BLaER1 treated with 17β-estradiol and CSF1 and Interleukin-3, amounts not matched to agents 10 nM and 100 nM (cell line): ENCODE measurements at regions not wholly inside any gene's neighbourhood (a gene's known extent, or its start where the extent isn't known, plus 50 kb on each side); places are given as distances from the start of the nearest gene placed in this dataset.

Experiments used
- H3K27ac ChIP-seq, 11 experiments: shearing (Covaris generic); formaldehyde crosslinking; 2 replicates each; pipeline ENCODE4 v1.8.1; 2022
- H3K27me3 ChIP-seq, 11 experiments: shearing (Covaris generic); formaldehyde crosslinking; 2 replicates each; pipeline ENCODE4 v1.8.1; 2022
- H3K36me3 ChIP-seq, 11 experiments: shearing (Covaris generic); formaldehyde crosslinking; 2 replicates each; pipeline ENCODE4 v1.8.1; 2022
- H3K4me1 ChIP-seq, 10 experiments: shearing (Covaris generic); formaldehyde crosslinking; 2 replicates each; pipeline ENCODE4 v1.8.1; 2022
- H3K4me2 ChIP-seq, 11 experiments: shearing (Covaris generic); formaldehyde crosslinking; 2 replicates each; pipeline ENCODE4 v1.8.1; 2022
- H3K4me3 ChIP-seq, 10 experiments: shearing (Covaris generic); formaldehyde crosslinking; 2 replicates each; pipeline ENCODE4 v1.8.1; 2022
- H3K9ac ChIP-seq, 11 experiments: shearing (Covaris generic); formaldehyde crosslinking; 2 replicates each; pipeline ENCODE4 v1.8.1; 2022
- H3K9me3 ChIP-seq, 11 experiments: shearing (Covaris generic); formaldehyde crosslinking; replicated peaks in 1 of 11; 2 replicates each; pipeline ENCODE4 v1.8.1; 2022
- H4K20me1 ChIP-seq, 11 experiments: shearing (Covaris generic); formaldehyde crosslinking; 2 replicates each; pipeline ENCODE4 v1.8.1; 2022
- Cebpa-rat ChIP-seq, 11 experiments: shearing (Covaris generic); IDR thresholded peaks; 2 replicates each; pipeline ENCODE4 v1.8.1; 2022

- Histone ChIP-seq H3K9me3 (peaks cover 0 to 7% (median 0%) of the 10 kb centered on the region in 11 experiments; a peak in 1 of 22 replicates), H3K4me2 (peak overlapping the region; percentile 94 to 100 (median 99)), H3K4me3 (peak overlapping the region; percentile 74 to 87 (median 82)), H3K4me1 (peaks cover 0 to 20% (median 14%) of the 10 kb centered on the region in 10 experiments; a peak in 15 of 20 replicates), H3K36me3 (no peaks in the 10 kb centered on the region), H4K20me1 (no peaks in the 10 kb centered on the region), H3K9ac (peak overlapping the region; percentile 61 to 79 (median 69); a peak in 17 of 22 replicates), H3K27ac (peak overlapping the region in 3 of 11 experiments; percentile 30 to 43 (median 36); a peak in 5 of 22 replicates), H3K27me3 (peaks cover 6 to 35% (median 22%) of the 10 kb centered on the region in 11 experiments; a peak in 17 of 22 replicates)
- no peak for TF ChIP-seq Cebpa-rat (IDR thresholded peaks at IDR 0.05)
These were observed 105.2 kb downstream of the UCHL1 start for GRCh38 chr4:41361794-41362526.

- Histone ChIP-seq H3K9ac (no peak overlapping the region), H4K20me1 (no peaks in the 10 kb centered on the region), H3K36me3 (no peaks in the 10 kb centered on the region), H3K9me3 (peaks cover 0 to 6% (median 0%) of the 10 kb centered on the region in 11 experiments; a peak in 1 of 22 replicates), H3K27ac (no peak overlapping the region), H3K4me1 (peaks cover 0 to 20% (median 14%) of the 10 kb centered on the region in 10 experiments; a peak in 15 of 20 replicates), H3K4me2 (peak overlapping the region in 2 of 11 experiments; percentile 94 to 99; a peak in 3 of 22 replicates), H3K4me3 (no peak overlapping the region), H3K27me3 (peaks cover 6 to 35% (median 22%) of the 10 kb centered on the region in 11 experiments; a peak in 17 of 22 replicates)
- TF ChIP-seq Cebpa-rat (IDR thresholded peaks at IDR 0.05), result no peak
These were observed 106.1 kb downstream of the UCHL1 start for GRCh38 chr4:41362621-41363383.

GRCh38 chr4:41363384-41363981, 106.8 kb downstream of the UCHL1 start:
- Histone ChIP-seq H3K4me1 (peaks cover 0 to 20% (median 14%) of the 10 kb centered on the region in 10 experiments; a peak in 15 of 20 replicates), H3K36me3 (no peaks in the 10 kb centered on the region), H3K27ac (no peak overlapping the region), H3K4me3 (no peak overlapping the region), H4K20me1 (no peaks in the 10 kb centered on the region), H3K4me2 (no peak overlapping the region), H3K9me3 (no peaks in the 10 kb centered on the region), H3K27me3 (peaks cover 6 to 35% (median 22%) of the 10 kb centered on the region in 11 experiments; a peak in 17 of 22 replicates), H3K9ac (no peak overlapping the region)
- no peak for TF ChIP-seq Cebpa-rat (IDR thresholded peaks at IDR 0.05)

GRCh38 chr4:41364876-41365275, 108.1 kb downstream of the UCHL1 start:
- H3K36me3 ChIP-seq, result no peaks in the 10 kb centered on the region
- H3K27ac ChIP-seq, result no peak overlapping the region
- H3K27me3 ChIP-seq, result peaks cover 6 to 30% (median 21%) of the 10 kb centered on the region in 11 experiments; a peak in 17 of 22 replicates
- no peak overlapping the region for H3K9ac ChIP-seq
- peaks cover 6 to 29% (median 22%) of the 10 kb centered on the region in 10 experiments; a peak in 19 of 20 replicates for H3K4me1 ChIP-seq
- H3K4me2 ChIP-seq, result no peak overlapping the region
- H3K9me3 ChIP-seq, result no peaks in the 10 kb centered on the region
- no peak overlapping the region for H3K4me3 ChIP-seq
- no peak for TF ChIP-seq Cebpa-rat (IDR thresholded peaks at IDR 0.05)
- H4K20me1 ChIP-seq, result no peaks in the 10 kb centered on the region

GRCh38 chr4:41365681-41366080, 109.0 kb downstream of the UCHL1 start:
- Histone ChIP-seq H3K36me3 (no peaks in the 10 kb centered on the region), H3K4me1 (peaks cover 10 to 32% (median 28%) of the 10 kb centered on the region in 10 experiments; a peak in 19 of 20 replicates), H3K4me3 (no peak overlapping the region), H4K20me1 (no peaks in the 10 kb centered on the region), H3K9me3 (no peaks in the 10 kb centered on the region), H3K27me3 (peaks cover 0 to 24% (median 16%) of the 10 kb centered on the region in 11 experiments; a peak in 12 of 22 replicates), H3K9ac (no peak overlapping the region), H3K27ac (no peak overlapping the region), H3K4me2 (no peak overlapping the region)
- no peak for TF ChIP-seq Cebpa-rat (IDR thresholded peaks at IDR 0.05)

- Histone ChIP-seq H3K4me2 (no peak overlapping the region), H3K27me3 (peaks cover 0 to 11% (median 4%) of the 10 kb centered on the region in 11 experiments; a peak in 6 of 22 replicates), H3K27ac (no peak overlapping the region), H3K4me3 (no peak overlapping the region), H3K9me3 (no peaks in the 10 kb centered on the region), H3K4me1 (peaks cover 7 to 20% (median 18%) of the 10 kb centered on the region in 10 experiments; a peak in 19 of 20 replicates), H4K20me1 (no peaks in the 10 kb centered on the region), H3K36me3 (no peaks in the 10 kb centered on the region), H3K9ac (no peak overlapping the region)
- no peak for TF ChIP-seq Cebpa-rat (IDR thresholded peaks at IDR 0.05)
These were observed 110.3 kb downstream of the UCHL1 start for GRCh38 chr4:41366911-41367517.

- TF ChIP-seq Cebpa-rat (IDR thresholded peaks at IDR 0.05), result no peak
- Histone ChIP-seq H3K27ac (peak overlapping the region in 4 of 11 experiments; percentile 3 to 46 (median 22); a peak in 4 of 22 replicates), H3K9me3 (peaks cover 0 to 11% (median 0%) of the 10 kb centered on the region in 11 experiments; a peak in 3 of 22 replicates), H3K4me2 (peak overlapping the region; percentile 5 to 60 (median 44); a peak in 19 of 22 replicates), H3K4me1 (peaks cover 10 to 25% (median 21%) of the 10 kb centered on the region in 10 experiments), H3K9ac (no peak overlapping the region), H4K20me1 (no peaks in the 10 kb centered on the region), H3K27me3 (no peaks in the 10 kb centered on the region), H3K36me3 (no peaks in the 10 kb centered on the region), H3K4me3 (no peak overlapping the region)
These were observed 113.0 kb downstream of the UCHL1 start for GRCh38 chr4:41369680-41370079.

- Histone ChIP-seq H3K36me3 (no peaks in the 10 kb centered on the region), H3K27me3 (no peaks in the 10 kb centered on the region), H3K9me3 (peaks cover 0 to 12% (median 0%) of the 10 kb centered on the region in 11 experiments; a peak in 3 of 22 replicates), H3K4me1 (peaks cover 10 to 25% (median 21%) of the 10 kb centered on the region in 10 experiments), H3K27ac (no peak overlapping the region), H3K9ac (no peak overlapping the region), H3K4me2 (peak overlapping the region in 3 of 11 experiments; percentile 26 to 43 (median 37); a peak in 7 of 22 replicates), H4K20me1 (no peaks in the 10 kb centered on the region), H3K4me3 (no peak overlapping the region)
- no peak for TF ChIP-seq Cebpa-rat (IDR thresholded peaks at IDR 0.05)
These were observed 116.5 kb downstream of the UCHL1 start for GRCh38 chr4:41373221-41373620.
